ENCODE measurements at regions not wholly inside any gene's neighbourhood (a gene's known extent, or its start where the extent isn't known, plus 50 kb on each side); places are given as distances from the start of the nearest gene placed in this dataset.

DNA sequence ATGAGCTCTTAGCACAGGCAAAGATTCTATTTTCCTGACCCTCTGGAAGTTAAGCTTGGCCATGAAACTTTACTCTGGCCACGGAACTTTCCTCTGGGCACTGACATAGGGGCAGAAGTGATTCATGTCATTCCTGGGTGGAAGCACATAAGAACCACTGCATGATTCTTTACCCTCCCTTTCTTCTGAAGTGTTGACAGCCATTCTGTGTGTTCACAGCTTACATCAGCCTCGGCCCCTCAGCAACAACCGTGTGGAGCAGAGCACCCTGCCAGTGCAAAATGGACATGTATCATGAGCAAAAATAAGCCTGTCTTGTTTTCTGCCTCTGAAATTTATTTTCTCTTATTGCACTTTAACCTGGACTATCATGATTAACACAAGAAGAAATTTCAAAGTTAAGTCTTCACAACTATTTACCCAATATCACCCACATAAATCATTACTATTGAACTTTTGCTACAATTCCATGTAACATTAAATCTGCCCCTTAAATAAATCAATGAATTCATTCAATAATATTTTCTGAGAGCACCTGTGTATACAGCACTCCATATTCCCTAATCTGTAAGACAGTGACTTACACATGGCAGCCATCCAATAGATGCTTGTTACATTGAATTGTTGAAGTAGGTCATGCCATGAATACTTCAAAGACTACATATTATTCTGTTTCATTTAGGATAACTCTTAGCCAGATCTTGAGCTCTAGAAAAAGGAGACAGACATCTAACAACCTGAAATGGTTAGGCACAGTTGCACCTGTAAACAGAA, 531.9 kb downstream of the IRS1 start:
- no CpG with 5 or more reads among the region's 3 CpGs for WGBS (ENCODE audit: extremely low coverage, insufficient read length, low lambda C conversion rate)
- H3K56ac ChIP-seq (ENCODE audit: insufficient read length, low read depth, low read length): no peak overlapping the region
- no peak for TF ChIP-seq CTCF (conservative IDR thresholded peaks at IDR 0.05)

More for the DNA sequence above, 531.9 kb downstream of the IRS1 start:
- H2BK120ac ChIP-seq (ENCODE audit: low read depth, low read length, poor library complexity, severe bottlenecking): no peak overlapping the region
- no peak overlapping the region for H4K91ac ChIP-seq (ENCODE audit: insufficient read length, low read depth, low read length)
- H3K9me3 ChIP-seq (ENCODE audit: control insufficient read depth, low read depth, low read length): no peaks in the 10 kb centered on the region
- Mint-ChIP-seq H3K27ac (no peak overlapping the region), H3K9me3 (no peaks in the 10 kb centered on the region; a peak in 1 of 5 replicates), H3K4me1 (no peaks in the 10 kb centered on the region), H3K4me3 (no peak overlapping the region), H3K27me3 (ENCODE audit: low read depth) (no peaks in the 10 kb centered on the region), H3K36me3 (ENCODE audit: insufficient read depth in 1 of 3, low read depth in 3 of 3) (no peaks in the 10 kb centered on the region)
- no peak overlapping the region for H2BK15ac ChIP-seq (ENCODE audit: low read depth, low read length)
- H3K79me1 ChIP-seq (ENCODE audit: insufficient read depth, low read depth, low read length, poor library complexity, severe bottlenecking): no peaks in the 10 kb centered on the region
- H3K27me3 ChIP-seq (ENCODE audit: insufficient read depth, low read length): no peaks in the 10 kb centered on the region
- no peak overlapping the region for H3K23ac ChIP-seq (ENCODE audit: insufficient read length, low read depth, low read length)
- no peaks in the 10 kb centered on the region for H3K79me2 ChIP-seq (ENCODE audit: insufficient read depth, low read length)
- no peak overlapping the region for H4K8ac ChIP-seq (replicated peaks; ENCODE audit: insufficient read length, low read depth, low read length)
- H3K4me1 ChIP-seq (ENCODE audit: insufficient read depth, low read length): no peaks in the 10 kb centered on the region
- H2BK20ac ChIP-seq (ENCODE audit: low read depth, low read length, poor library complexity, severe bottlenecking): no peak overlapping the region
- no peak overlapping the region for H3K27ac ChIP-seq (ENCODE audit: insufficient read length, low read depth, low read length)
- H2BK12ac ChIP-seq (ENCODE audit: insufficient read length, low read depth, low read length): no peak overlapping the region
- no peak for DNase-seq
- no peak overlapping the region for H2BK5ac ChIP-seq (ENCODE audit: insufficient read length, low read length)
- no peak overlapping the region for H2AK5ac ChIP-seq (ENCODE audit: insufficient read length, low read length)
- H3K4me2 ChIP-seq (ENCODE audit: insufficient read depth, insufficient read length, low read length): no peak overlapping the region
- no peak overlapping the region for H3K14ac ChIP-seq (ENCODE audit: insufficient read depth, low read length)
- no peak overlapping the region for H4K5ac ChIP-seq (ENCODE audit: insufficient read length, low read depth, low read length)
- H3K9ac ChIP-seq (ENCODE audit: extremely low read depth, insufficient read length, low read length): no peak overlapping the region
- no peak overlapping the region for H3K18ac ChIP-seq (ENCODE audit: insufficient read length, low read depth, low read length)
- H3K4ac ChIP-seq (ENCODE audit: low read depth, low read length): no peak overlapping the region
- H4K20me1 ChIP-seq (ENCODE audit: control insufficient read depth, insufficient read depth, insufficient read length): no peaks in the 10 kb centered on the region
- no peak overlapping the region for H2AFZ ChIP-seq (ENCODE audit: low read length)
- H3T11ph ChIP-seq (ENCODE audit: low read length): no peak overlapping the region
- H3K23me2 ChIP-seq (ENCODE audit: insufficient read length, low read depth, low read length, poor library complexity, severe bottlenecking): no peaks in the 10 kb centered on the region

Measured in H9 (cell line).